K562 (cell line): ENCODE measurements at regions not wholly inside any gene's neighbourhood (a gene's known extent, or its start where the extent isn't known, plus 50 kb on each side); places are given as distances from the start of the nearest gene placed in this dataset.

Experiments used
- FOXM1 ChIP-seq, 2 experiments: fragments of 450-650 bp in 1 of 2; sonication (generic) in 1 of 2; formaldehyde crosslinking in 1 of 2; IDR thresholded peaks; 2 replicates each; pipeline versions ENCODE4 v1.6.1 to v1.9.0; 2017 to 2022; ENCODE audit warnings: low read depth in 2 of 2, mild to moderate bottlenecking in 2 of 2, missing genetic modification reagents in 1 of 2, moderate library complexity in 1 of 2
- THAP12 ChIP-seq: fragments of 250-450 bp; sonication (Bioruptor Pico); IDR thresholded peaks from 2 replicates; pipeline ENCODE4 v1.9.0; 2021; ENCODE audit warnings: mild to moderate bottlenecking, inconsistent platforms
- ZNF407 ChIP-seq: fragments of 450-650 bp; IDR thresholded peaks from 2 replicates; pipeline ENCODE4 v1.6.1; 2016; ENCODE audit warnings: low read depth

- TF ChIP-seq ZNF407, result no peak
- TF ChIP-seq THAP12 (CRISPR knock-in tag), result no peak
- no peak for TF ChIP-seq FOXM1 (IDR thresholded peaks at IDR 0.05; ENCODE audit: low read depth)
- TF ChIP-seq FOXM1 (CRISPR knock-in tag; IDR thresholded peaks at IDR 0.05; ENCODE audit: low read depth), result no peak
Observed at GRCh38 chr18:71249791-71250190, 960.9 kb downstream of the SOCS6 start (continued).
